A549 (cell line): ENCODE measurements at regions not wholly inside any gene's neighbourhood (a gene's known extent, or its start where the extent isn't known, plus 50 kb on each side); places are given as distances from the start of the nearest gene placed in this dataset.
"Not testable (repeated sequence)": the region's sequence is repeated elsewhere in the genome, so short reads cannot be mapped to it uniquely, and the experiment has no call there.

Experiments
- ATAC-seq, 2 experiments: fragments of 200-7000 bp in 1 of 2; fragments of >200 bp in 1 of 2; cut with Nextera tagmentation in 1 of 2; cut with Tn5 transposase in 1 of 2; 3 replicates each; pipeline versions ENCODE4 v1.8.0 to v1.9.1; 2018 to 2020; ENCODE audit warnings: mild to moderate bottlenecking in 1 of 2, moderate library complexity in 1 of 2
- CTCF ChIA-PET: fragments of 300-600 bp; sonication (Branson Sonifier 250); formaldehyde crosslinking; extraction: SDS; loops from one replicate; lab custom pipeline; 2021; ENCODE audit warnings: antibody characterized with exemption, inconsistent platforms; lab: Yijun Ruan, JAX
- POLR2A ChIA-PET: fragments of 350-600 bp; formaldehyde crosslinking; extraction: SDS; loops from one replicate; lab custom pipeline; 2021; ENCODE audit warnings: antibody characterized with exemption, inconsistent platforms; lab: Yijun Ruan, JAX
- DNase-seq, 2 experiments: peaks; one replicate each; pipeline versions ENCODE4 v3.0.0 to v3.0.0-alpha.2; 2011 to 2016; ENCODE audit warnings: low read depth in 1 of 2, low spot score in 1 of 2
- FAIRE-seq: peaks from 2 replicates; lab custom pipeline; 2011; peaks lifted over from hg19 to GRCh38; lab: Jason Lieb, UNC
- H3K27ac ChIP-seq, 2 experiments: fragments of >200 bp; sonication (Bioruptor Twin); formaldehyde crosslinking; 3 replicates each; pipeline ENCODE4 v1.5.1; 2016 to 2017
- H3K4me1 ChIP-seq: fragments of >200 bp; sonication (Bioruptor Twin); formaldehyde crosslinking; 3 replicates; pipeline ENCODE4 v1.6.1; 2016
- H3K4me2 ChIP-seq: fragments of >200 bp; sonication (Bioruptor Twin); formaldehyde crosslinking; 3 replicates; pipeline ENCODE4 v1.6.1; 2016
- H3K4me3 ChIP-seq: fragments of >200 bp; sonication (Bioruptor Twin); formaldehyde crosslinking; 3 replicates; pipeline ENCODE4 v1.5.1; 2016
- H3K9me3 ChIP-seq: fragments of >200 bp; sonication (Bioruptor Twin); formaldehyde crosslinking; 3 replicates; pipeline ENCODE4 v1.6.1; 2016
- CHD2 ChIP-seq: fragments of 150-350 bp; IDR thresholded peaks from 2 replicates; pipeline ENCODE4 v1.6.1; 2014; ENCODE audit warnings: low read length; ENCODE audit not compliant: partially characterized antibody
- EHF ChIP-seq: fragments of 250-450 bp; sonication (Bioruptor Pico); IDR thresholded peaks from 2 replicates; pipeline ENCODE4 v1.5.0; 2020; ENCODE audit warnings: mild to moderate bottlenecking
- EP300 ChIP-seq, 2 experiments: fragments of >200 bp; sonication (Bioruptor Twin); formaldehyde crosslinking; IDR thresholded peaks; 2 replicates in 1 of 2; 3 replicates in 1 of 2; pipeline ENCODE4 v1.6.1; 2016 to 2017
- ESRRA ChIP-seq: fragments of 150-350 bp; IDR thresholded peaks from 2 replicates; pipeline ENCODE4 v1.6.1; 2014; ENCODE audit warnings: mild to moderate bottlenecking, low read length, borderline replicate concordance
- FOSB ChIP-seq: fragments of 250-450 bp; sonication (Bioruptor Pico); IDR thresholded peaks from 2 replicates; pipeline ENCODE4 v1.5.0; 2020; ENCODE audit warnings: mild to moderate bottlenecking, moderate library complexity
- GATA3 ChIP-seq: IDR thresholded peaks from 2 replicates; pipeline ENCODE4 v1.6.1; 2012; ENCODE audit warnings: borderline replicate concordance
- HOXA7 ChIP-seq: fragments of 250-450 bp; sonication (Bioruptor Pico); IDR thresholded peaks from 2 replicates; pipeline ENCODE4 v1.5.0; 2020; ENCODE audit warnings: mild to moderate bottlenecking, moderate library complexity
- HOXB13 ChIP-seq: fragments of 250-450 bp; sonication (Bioruptor Pico); IDR thresholded peaks from 2 replicates; pipeline ENCODE4 v1.5.0; 2020; ENCODE audit warnings: low read depth, mild to moderate bottlenecking, moderate library complexity
- JUNB ChIP-seq: fragments of >200 bp; sonication (Bioruptor Twin); formaldehyde crosslinking; IDR thresholded peaks from 2 replicates; pipeline ENCODE4 v1.6.1; 2016
- KDM5A ChIP-seq: fragments of 200-600 bp; sonication (generic); IDR thresholded peaks from 2 replicates; pipeline ENCODE4 v1.6.1; 2016; ENCODE audit warnings: antibody characterized with exemption, mild to moderate bottlenecking
- PHF8 ChIP-seq: fragments of 200-600 bp; sonication (generic); IDR thresholded peaks from 2 replicates; pipeline ENCODE4 v1.6.1; 2016; ENCODE audit warnings: low read depth, mild to moderate bottlenecking, antibody characterized with exemption, moderate library complexity, borderline replicate concordance
- POLR2A ChIP-seq: IDR thresholded peaks from 2 replicates; pipeline ENCODE4 v1.6.1; 2012; ENCODE audit warnings: mild to moderate bottlenecking, low read length
- POLR2AphosphoS2 ChIP-seq: conservative IDR thresholded peaks from 2 replicates; pipeline ENCODE4 v1.6.1; 2012; ENCODE audit warnings: low read length, improper control_type of control experiment, inconsistent platforms
- RAD21 ChIP-seq, 2 experiments: fragments of >200 bp in 1 of 2; sonication (Bioruptor Twin) in 1 of 2; formaldehyde crosslinking in 1 of 2; IDR thresholded peaks in 1 of 2; conservative IDR thresholded peaks in 1 of 2; 2 replicates in 1 of 2; 3 replicates in 1 of 2; pipeline ENCODE4 v1.6.1; 2012 to 2018; ENCODE audit warnings: inconsistent platforms in 1 of 2
- RFX5 ChIP-seq: fragments of 450-650 bp; IDR thresholded peaks from 2 replicates; pipeline ENCODE4 v1.7.1; 2014; ENCODE audit warnings: antibody characterized with exemption, mild to moderate bottlenecking, moderate library complexity
- SMC3 ChIP-seq: fragments of >200 bp; sonication (Bioruptor Twin); formaldehyde crosslinking; IDR thresholded peaks from 3 replicates; pipeline ENCODE4 v1.6.1; 2018; ENCODE audit warnings: inconsistent platforms
- ZNF302 ChIP-seq: fragments of 250-450 bp; sonication (Bioruptor Pico); IDR thresholded peaks from 2 replicates; pipeline ENCODE4 v1.9.0; 2021; ENCODE audit warnings: inconsistent platforms, mild to moderate bottlenecking, moderate library complexity
- ZSCAN20 ChIP-seq: fragments of 250-450 bp; sonication (Bioruptor Pico); IDR thresholded peaks from 2 replicates; pipeline ENCODE4 v1.8.0; 2022; ENCODE audit warnings: mild to moderate bottlenecking, moderate library complexity
- WGBS: methylation state at CpG from one replicate; pipeline ENCODE4 v1.1.6; 2017; ENCODE audit errors: missing lambda C conversion rate; 5-methylcytosine and 5-hydroxymethylcytosine counted together
- TF ChIP-seq, protein P1 (sequence below): fragments of >200 bp; sonication (Bioruptor Twin); formaldehyde crosslinking; IDR thresholded peaks from 3 replicates; pipeline ENCODE4 v1.5.1; 2016
- TF ChIP-seq, protein P2 (sequence below): fragments of 450-650 bp; IDR thresholded peaks from 2 replicates; pipeline ENCODE4 v1.6.1; 2014; ENCODE audit warnings: antibody characterized with exemption
- TF ChIP-seq, protein P3 (sequence below): IDR thresholded peaks from 2 replicates; pipeline ENCODE4 v1.6.1; 2012
- TF ChIP-seq, protein P4 (sequence below): fragments of >200 bp; sonication (Bioruptor Twin); formaldehyde crosslinking; IDR thresholded peaks from 3 replicates; pipeline ENCODE4 v1.6.1; 2016

DNA sequence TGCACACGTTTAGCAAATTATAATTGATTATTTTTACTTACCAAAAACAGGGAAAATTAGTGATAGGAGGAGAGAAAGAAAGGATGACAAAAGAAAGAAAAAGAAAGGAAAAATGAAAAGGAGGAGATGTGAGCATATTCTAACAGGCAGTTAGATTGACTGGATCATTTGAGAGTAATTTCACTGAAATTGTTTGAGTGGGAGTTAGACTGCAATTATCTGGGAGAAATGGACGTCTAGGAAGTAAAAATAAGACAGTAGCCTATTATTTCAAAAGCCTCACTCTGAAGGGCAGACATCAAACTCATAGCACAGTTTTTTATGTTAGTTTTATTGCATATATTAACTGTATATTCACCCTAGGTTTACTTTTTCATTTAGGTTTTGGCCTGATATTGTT, 272.8 kb upstream of the POU1F1 start (continued):
- TF ChIP-seq, protein P1, sequence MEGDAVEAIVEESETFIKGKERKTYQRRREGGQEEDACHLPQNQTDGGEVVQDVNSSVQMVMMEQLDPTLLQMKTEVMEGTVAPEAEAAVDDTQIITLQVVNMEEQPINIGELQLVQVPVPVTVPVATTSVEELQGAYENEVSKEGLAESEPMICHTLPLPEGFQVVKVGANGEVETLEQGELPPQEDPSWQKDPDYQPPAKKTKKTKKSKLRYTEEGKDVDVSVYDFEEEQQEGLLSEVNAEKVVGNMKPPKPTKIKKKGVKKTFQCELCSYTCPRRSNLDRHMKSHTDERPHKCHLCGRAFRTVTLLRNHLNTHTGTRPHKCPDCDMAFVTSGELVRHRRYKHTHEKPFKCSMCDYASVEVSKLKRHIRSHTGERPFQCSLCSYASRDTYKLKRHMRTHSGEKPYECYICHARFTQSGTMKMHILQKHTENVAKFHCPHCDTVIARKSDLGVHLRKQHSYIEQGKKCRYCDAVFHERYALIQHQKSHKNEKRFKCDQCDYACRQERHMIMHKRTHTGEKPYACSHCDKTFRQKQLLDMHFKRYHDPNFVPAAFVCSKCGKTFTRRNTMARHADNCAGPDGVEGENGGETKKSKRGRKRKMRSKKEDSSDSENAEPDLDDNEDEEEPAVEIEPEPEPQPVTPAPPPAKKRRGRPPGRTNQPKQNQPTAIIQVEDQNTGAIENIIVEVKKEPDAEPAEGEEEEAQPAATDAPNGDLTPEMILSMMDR = no peak
- no peak for TF ChIP-seq CHD2
- TF ChIP-seq, all 56 proteins: peak for 0

DNA sequence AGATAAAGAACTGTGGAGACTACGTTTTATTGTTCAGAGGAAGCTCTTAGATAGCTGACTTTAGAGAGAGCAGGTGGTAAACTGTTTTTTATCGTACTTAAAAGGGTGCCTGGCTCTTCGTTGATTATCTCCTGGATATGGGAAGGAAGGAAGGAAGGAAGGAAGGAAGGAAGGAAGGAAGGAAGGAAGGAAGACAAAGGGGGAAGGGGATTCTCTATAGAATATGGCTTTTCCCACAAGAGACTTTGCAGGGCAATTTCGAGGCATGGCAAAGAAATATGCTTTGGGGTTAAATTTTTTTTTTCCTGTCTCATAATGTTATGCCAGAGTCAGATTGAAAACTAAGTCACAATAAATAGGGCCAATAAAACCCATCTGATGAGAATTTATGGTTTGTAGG, 271.9 kb upstream of the POU1F1 start:
- Histone ChIP-seq H3K9me3 (no peaks in the 10 kb centered on the region), H3K4me2 (no peak overlapping the region), H3K4me3 (no peak overlapping the region), H3K27ac (no peak overlapping the region), H3K4me1 (no peaks in the 10 kb centered on the region)
- no peak for ATAC-seq
- ChIA-PET CTCF (interaction anchor here (0.6 kb wide), 1 partner anchor 757 kb away, joined by 4 read pairs; no protein-coding TSS in a partner anchor), POLR2A (no interaction called here)
- FAIRE-seq = no peak
- no peak for TF ChIP-seq PHF8
- no peak for TF ChIP-seq POLR2A
- TF ChIP-seq HOXB13 = no peak
- TF ChIP-seq, protein P2, sequence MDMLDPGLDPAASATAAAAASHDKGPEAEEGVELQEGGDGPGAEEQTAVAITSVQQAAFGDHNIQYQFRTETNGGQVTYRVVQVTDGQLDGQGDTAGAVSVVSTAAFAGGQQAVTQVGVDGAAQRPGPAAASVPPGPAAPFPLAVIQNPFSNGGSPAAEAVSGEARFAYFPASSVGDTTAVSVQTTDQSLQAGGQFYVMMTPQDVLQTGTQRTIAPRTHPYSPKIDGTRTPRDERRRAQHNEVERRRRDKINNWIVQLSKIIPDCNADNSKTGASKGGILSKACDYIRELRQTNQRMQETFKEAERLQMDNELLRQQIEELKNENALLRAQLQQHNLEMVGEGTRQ = no peak
- no peak for TF ChIP-seq ESRRA
- no peak for TF ChIP-seq KDM5A
- TF ChIP-seq, protein P3, sequence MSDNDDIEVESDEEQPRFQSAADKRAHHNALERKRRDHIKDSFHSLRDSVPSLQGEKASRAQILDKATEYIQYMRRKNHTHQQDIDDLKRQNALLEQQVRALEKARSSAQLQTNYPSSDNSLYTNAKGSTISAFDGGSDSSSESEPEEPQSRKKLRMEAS = no peak
- TF ChIP-seq RFX5 = no peak
- TF ChIP-seq SMC3 = no peak
- TF ChIP-seq HOXA7 = no peak
- no peak for DNase-seq
- 64% methylated on average over 4 of the region's 4 CpGs for WGBS

DNA sequence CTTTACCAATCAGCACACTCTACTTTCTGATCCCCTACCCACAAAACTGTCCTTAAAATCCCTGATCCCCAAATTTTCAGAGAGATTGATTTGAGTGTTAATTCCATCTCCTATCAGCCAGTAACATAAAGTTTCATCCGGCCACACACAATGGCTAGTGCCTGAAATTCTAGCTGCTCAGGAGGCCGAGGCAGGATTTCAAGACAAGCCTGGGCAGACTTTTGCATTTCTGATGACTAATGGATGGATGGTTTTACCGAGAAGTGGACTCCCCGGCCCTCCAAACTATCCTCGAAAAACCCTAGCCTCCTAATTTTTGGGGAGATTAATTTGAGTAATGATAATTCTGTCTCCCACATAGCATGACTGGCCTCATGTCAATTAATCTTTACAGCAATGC, 269.8 kb upstream of the POU1F1 start:
- 73% methylated on average over 5 of the region's 5 CpGs for WGBS
- FAIRE-seq = no peak
- ATAC-seq = no peak
- H3K4me1 ChIP-seq = no peaks in the 10 kb centered on the region
- TF ChIP-seq, protein P3 = no peak
- TF ChIP-seq EP300 (IDR thresholded peaks at IDR 0.05) (no peak), FOSB (CRISPR knock-in tag) (no peak), EHF (CRISPR knock-in tag) (no peak), GATA3 (no peak), RAD21 (conservative IDR thresholded peaks at IDR 0.05 in 1 of 2, IDR thresholded peaks at IDR 0.05 in 1 of 2) (no peak), ZSCAN20 (no peak), POLR2AphosphoS2 (no peak), ZNF302 (CRISPR knock-in tag) (no peak), JUNB (no peak), HOXB13 (no peak)
- TF ChIP-seq, protein P1 = no peak
- TF ChIP-seq, protein P4, sequence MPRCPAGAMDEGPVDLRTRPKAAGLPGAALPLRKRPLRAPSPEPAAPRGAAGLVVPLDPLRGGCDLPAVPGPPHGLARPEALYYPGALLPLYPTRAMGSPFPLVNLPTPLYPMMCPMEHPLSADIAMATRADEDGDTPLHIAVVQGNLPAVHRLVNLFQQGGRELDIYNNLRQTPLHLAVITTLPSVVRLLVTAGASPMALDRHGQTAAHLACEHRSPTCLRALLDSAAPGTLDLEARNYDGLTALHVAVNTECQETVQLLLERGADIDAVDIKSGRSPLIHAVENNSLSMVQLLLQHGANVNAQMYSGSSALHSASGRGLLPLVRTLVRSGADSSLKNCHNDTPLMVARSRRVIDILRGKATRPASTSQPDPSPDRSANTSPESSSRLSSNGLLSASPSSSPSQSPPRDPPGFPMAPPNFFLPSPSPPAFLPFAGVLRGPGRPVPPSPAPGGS = no peak
- H3K4me3 ChIP-seq = no peak overlapping the region
- H3K27ac ChIP-seq = no peak overlapping the region
- DNase-seq = no peak
- H3K4me2 ChIP-seq = no peak overlapping the region
- ChIA-PET CTCF (no interaction called here), POLR2A (no interaction called here)
- no peaks in the 10 kb centered on the region for H3K9me3 ChIP-seq

DNA sequence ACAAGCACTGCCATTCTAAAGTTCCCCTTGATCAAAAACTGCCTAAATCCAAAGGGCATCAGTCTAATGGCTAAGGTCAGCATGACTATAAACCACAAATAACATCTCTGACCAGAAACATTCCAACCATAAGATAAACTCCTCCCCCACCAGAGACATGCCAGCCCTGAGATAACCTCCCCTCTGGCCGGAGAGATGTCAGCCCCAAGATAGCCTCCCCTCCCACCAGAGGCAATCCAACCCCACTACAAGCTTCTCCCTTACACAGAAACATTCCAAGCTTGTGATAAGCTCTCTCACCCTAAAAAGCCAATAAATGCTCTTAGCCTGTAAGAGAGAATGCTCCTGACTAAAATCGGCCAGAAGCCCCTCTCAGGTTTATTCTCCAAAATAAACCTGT, 267.0 kb upstream of the POU1F1 start:
- 65% methylated on average over 2 of the region's 2 CpGs for WGBS
- H3K9me3 ChIP-seq, H3K4me1 ChIP-seq, ATAC-seq, DNase-seq, H3K27ac ChIP-seq, FAIRE-seq, CTCF ChIA-PET, H3K4me2 ChIP-seq, H3K4me3 ChIP-seq, POLR2A ChIA-PET: not testable (repeated sequence)
